ENCODE measurements at regions not wholly inside any gene's neighbourhood (a gene's known extent, or its start where the extent isn't known, plus 50 kb on each side); places are given as distances from the start of the nearest gene placed in this dataset.
"Not testable (repeated sequence)": the region's sequence is repeated elsewhere in the genome, so short reads cannot be mapped to it uniquely, and the experiment has no call there.

GRCh38 chrX:13482746-13483541, 86.5 kb upstream of the EGFL6 start:
- Histone ChIP-seq H3K27me3 (ENCODE audit: insufficient read depth, low read length, poor library complexity, severe bottlenecking) (no peaks in the 10 kb centered on the region), H4K20me1 (ENCODE audit: insufficient read depth, low read length, poor library complexity, severe bottlenecking) (no peaks in the 10 kb centered on the region), H2AFZ (ENCODE audit: low read length) (no peak overlapping the region), H3F3A (ENCODE audit: low read depth) (no peaks in the 10 kb centered on the region), H3K36me3 (ENCODE audit: insufficient read depth, low read length) (no peaks in the 10 kb centered on the region), H3K4me1 (ENCODE audit: insufficient read depth, low read length, poor library complexity, severe bottlenecking) (peaks cover 13% of the 10 kb centered on the region), H3K4me3 (ENCODE audit: low read length, poor library complexity, severe bottlenecking) (no peak overlapping the region), H3K9ac (ENCODE audit: low read depth, low read length, poor library complexity, severe bottlenecking) (no peak overlapping the region), H3K79me2 (ENCODE audit: insufficient read depth, low read length) (no peaks in the 10 kb centered on the region), H3K9me2 (replicated peaks; ENCODE audit: low read depth, low read length) (no peaks in the 10 kb centered on the region), H3K9me3 (ENCODE audit: insufficient read depth, low read depth, low read length) (no peaks in the 10 kb centered on the region), H3K4me2 (ENCODE audit: low read depth, low read length, poor library complexity, severe bottlenecking) (no peak overlapping the region)
- no peak for TF ChIP-seq CTCF (conservative IDR thresholded peaks at IDR 0.05; ENCODE audit: low read length)
- TF ChIP-seq EZH2phosphoT487 (IDR thresholded peaks at IDR 0.05; ENCODE audit: borderline replicate concordance), result no peak

- H4K20me1 ChIP-seq (ENCODE audit: insufficient read depth, low read length, poor library complexity, severe bottlenecking); H3K4me3 ChIP-seq (ENCODE audit: low read length, poor library complexity, severe bottlenecking); H3K36me3 ChIP-seq (ENCODE audit: insufficient read depth, low read length); H3K9me2 ChIP-seq (replicated peaks; ENCODE audit: low read depth, low read length); H3K9ac ChIP-seq (ENCODE audit: low read depth, low read length, poor library complexity, severe bottlenecking); H3K79me2 ChIP-seq (ENCODE audit: insufficient read depth, low read length); H3K4me2 ChIP-seq (ENCODE audit: low read depth, low read length, poor library complexity, severe bottlenecking); H3K4me1 ChIP-seq (ENCODE audit: insufficient read depth, low read length, poor library complexity, severe bottlenecking); H2AFZ ChIP-seq (ENCODE audit: low read length); H3K9me3 ChIP-seq (ENCODE audit: insufficient read depth, low read depth, low read length); H3K27me3 ChIP-seq (ENCODE audit: insufficient read depth, low read length, poor library complexity, severe bottlenecking); H3F3A ChIP-seq (ENCODE audit: low read depth): not testable (repeated sequence)
Observed at GRCh38 chrX:13480780-13481179, 88.6 kb upstream of the EGFL6 start.

- Histone ChIP-seq H3K79me2 (ENCODE audit: insufficient read depth, low read length) (no peaks in the 10 kb centered on the region), H4K20me1 (ENCODE audit: insufficient read depth, low read length, poor library complexity, severe bottlenecking) (no peaks in the 10 kb centered on the region), H3F3A (ENCODE audit: low read depth) (no peaks in the 10 kb centered on the region), H3K27me3 (ENCODE audit: insufficient read depth, low read length, poor library complexity, severe bottlenecking) (no peaks in the 10 kb centered on the region), H3K4me2 (ENCODE audit: low read depth, low read length, poor library complexity, severe bottlenecking) (no peak overlapping the region), H3K9ac (ENCODE audit: low read depth, low read length, poor library complexity, severe bottlenecking) (no peak overlapping the region), H3K4me1 (ENCODE audit: insufficient read depth, low read length, poor library complexity, severe bottlenecking) (no peaks in the 10 kb centered on the region), H3K9me3 (ENCODE audit: insufficient read depth, low read depth, low read length) (no peaks in the 10 kb centered on the region), H3K36me3 (ENCODE audit: insufficient read depth, low read length) (no peaks in the 10 kb centered on the region), H3K9me2 (replicated peaks; ENCODE audit: low read depth, low read length) (no peaks in the 10 kb centered on the region), H3K4me3 (ENCODE audit: low read length, poor library complexity, severe bottlenecking) (no peak overlapping the region), H2AFZ (ENCODE audit: low read length) (no peak overlapping the region)
- TF ChIP-seq EZH2phosphoT487 (IDR thresholded peaks at IDR 0.05; ENCODE audit: borderline replicate concordance) (no peak), CTCF (conservative IDR thresholded peaks at IDR 0.05; ENCODE audit: low read length) (no peak)
Observed at GRCh38 chrX:13479452-13479813, 90.0 kb upstream of the EGFL6 start.

Measured in Loucy (cell line).